ENCODE measurements at regions not wholly inside any gene's neighbourhood (a gene's known extent, or its start where the extent isn't known, plus 50 kb on each side); places are given as distances from the start of the nearest gene placed in this dataset.

DNA sequence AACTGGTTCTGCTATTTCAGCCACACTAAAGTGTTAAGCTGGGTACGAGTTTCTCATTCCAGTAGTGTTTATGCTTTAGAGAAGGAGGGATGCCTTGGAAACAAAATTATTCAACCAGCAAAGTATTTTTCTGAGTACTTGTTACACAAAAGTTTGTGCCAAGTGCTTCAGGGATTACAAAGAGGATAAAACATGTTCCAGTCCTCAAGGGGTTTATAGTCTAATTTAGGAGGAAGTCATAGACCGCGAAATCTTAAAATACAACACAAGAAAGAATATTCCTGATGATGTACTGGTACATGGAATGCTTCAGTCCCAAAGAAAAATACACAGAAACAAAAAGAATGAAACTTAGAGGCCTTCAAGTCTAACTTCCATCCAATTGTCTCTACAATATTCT lies 85.4 kb upstream of the NR4A3 start:
- Histone ChIP-seq H3K27ac (ENCODE audit: low read depth, low read length) (no peak overlapping the region), H3K4me2 (ENCODE audit: insufficient read depth in 1 of 2, low read depth in 2 of 2, low read length in 2 of 2) (no peak overlapping the region), H4K20me1 (replicated peaks in 1 of 2; ENCODE audit: control insufficient read depth in 1 of 2, insufficient read depth in 2 of 2, low read length in 2 of 2) (no peaks in the 10 kb centered on the region), H3K23me2 (ENCODE audit: low read depth, low read length) (no peaks in the 10 kb centered on the region; the same call in 1 of the 2 replicates), H3K36me3 (ENCODE audit: control insufficient read depth in 2 of 4, insufficient read depth in 4 of 4, low read length in 3 of 4) (no peaks in the 10 kb centered on the region), H2AFZ (ENCODE audit: low read length) (no peak overlapping the region), H3K4me1 (replicated peaks in 1 of 4; ENCODE audit: control insufficient read depth in 3 of 4, insufficient read depth in 4 of 4, low read length in 3 of 4) (no peaks in the 10 kb centered on the region), H3K79me1 (ENCODE audit: low read depth, low read length) (no peaks in the 10 kb centered on the region), H2BK120ac (replicated peaks; ENCODE audit: low read depth, low read length) (no peak overlapping the region), H3K56ac (replicated peaks; ENCODE audit: insufficient read length, low read depth, low read length) (no peak overlapping the region), H3K79me2 (ENCODE audit: control insufficient read depth in 1 of 2, insufficient read depth in 2 of 2, low read length in 2 of 2) (no peaks in the 10 kb centered on the region), H2BK15ac (ENCODE audit: low read length) (no peak overlapping the region), H4K5ac (ENCODE audit: insufficient read length, low read depth, low read length) (no peak overlapping the region), H3K9me3 (ENCODE audit: insufficient read depth in 2 of 2, low read depth in 1 of 2, low read length in 1 of 2) (no peaks in the 10 kb centered on the region), H2BK20ac (ENCODE audit: low read length) (no peak overlapping the region), H3K4me3 (ENCODE audit: extremely low read depth in 1 of 4, insufficient read depth in 2 of 4, low read depth in 3 of 4, low read length in 4 of 4) (no peak overlapping the region), H3K9ac (replicated peaks in 1 of 4; ENCODE audit: extremely low read depth in 1 of 4, low read depth in 3 of 4, low read length in 3 of 4) (no peak overlapping the region), H3K18ac (ENCODE audit: extremely low read depth, low read length) (no peak overlapping the region), H3K4ac (replicated peaks; ENCODE audit: insufficient read length, low read depth, low read length) (no peak overlapping the region), H2BK12ac (ENCODE audit: low read depth, low read length) (no peak overlapping the region), H4K91ac (replicated peaks; ENCODE audit: insufficient read length, low read length) (no peak overlapping the region), H3K14ac (ENCODE audit: insufficient read length) (no peak overlapping the region), H3K27me3 (replicated peaks in 1 of 4; ENCODE audit: control insufficient read depth in 3 of 4, extremely low read depth in 1 of 4, insufficient read depth in 3 of 4, low read length in 3 of 4) (no peaks in the 10 kb centered on the region), H4K8ac (ENCODE audit: extremely low read depth, insufficient read depth, low read length) (no peak overlapping the region), H3K23ac (ENCODE audit: insufficient read length) (no peak overlapping the region), H2AK5ac (ENCODE audit: low read depth, low read length) (no peak overlapping the region), H2BK5ac (ENCODE audit: low read depth, low read length) (no peak overlapping the region)
- ChIA-PET CTCF (ENCODE audit: partially characterized antibody) (no interaction called here), POLR2A (ENCODE audit: partially characterized antibody) (no interaction called here)
- DNase-seq (ENCODE audit: low read depth in 1 of 2, low spot score in 2 of 2) (no peak), FAIRE-seq (no peak)
- 93% methylated on average over 3 of the region's 3 CpGs; no CpG with 5 or more reads in 1 of the 2 experiments for WGBS, 2 experiments (ENCODE audit: extremely low coverage in 1 of 2, insufficient coverage in 1 of 2, insufficient read length in 1 of 2, insufficient replicate concordance in 2 of 2, low coverage in 1 of 2, low lambda C conversion rate in 2 of 2, missing lambda C conversion rate in 1 of 2)
- TF ChIP-seq KDM5A (IDR thresholded peaks at IDR 0.05; ENCODE audit: low read length): no peak
- no peak for TF ChIP-seq YY1 (IDR thresholded peaks at IDR 0.05; ENCODE audit: low read depth, low read length)
- TF ChIP-seq NRF1 (IDR thresholded peaks at IDR 0.05; ENCODE audit: low read depth, low read length): no peak
- no peak for TF ChIP-seq GTF2F1 (IDR thresholded peaks at IDR 0.05; ENCODE audit: borderline replicate concordance, low read depth, low read length)
- TF ChIP-seq TAF1 (IDR thresholded peaks at IDR 0.05; ENCODE audit: low read depth, low read length): no peak
- no peak for TF ChIP-seq RBBP5 (IDR thresholded peaks at IDR 0.05; ENCODE audit: borderline replicate concordance, low read depth, low read length)
- no peak for TF ChIP-seq EZH2 (IDR thresholded peaks at IDR 0.05; ENCODE audit: low read depth, low read length, severe bottlenecking)
- TF ChIP-seq RFX5 (IDR thresholded peaks at IDR 0.05; ENCODE audit: borderline replicate concordance, low read depth, low read length): no peak
- TF ChIP-seq CEBPB (IDR thresholded peaks at IDR 0.05; ENCODE audit: low read depth, low read length): no peak
- TF ChIP-seq HDAC6 (IDR thresholded peaks at IDR 0.05; ENCODE audit: low read depth, low read length): no peak
- no peak for TF ChIP-seq CREB1 (IDR thresholded peaks at IDR 0.05)
- no peak for TF ChIP-seq CHD1 (IDR thresholded peaks at IDR 0.05; ENCODE audit: low read depth, low read length)
